OCI-LY7 (cell line): ENCODE measurements at regions not wholly inside any gene's neighbourhood (a gene's known extent, or its start where the extent isn't known, plus 50 kb on each side); places are given as distances from the start of the nearest gene placed in this dataset. TPM values are rescaled to one million over a fixed set of nuclear protein-coding genes. Genes with fewer than 3 reads are reported as not detected.

Source experiments
- BruUV-seq: library from RNA; stranded (reverse); fragments of 400-500 nt; replicated peaks from 2 replicates; lab custom pipeline; 2021; lab: Mats Ljungman, UMichigan
- CTCF ChIA-PET: fragments of 300-600 bp; sonication (Branson Sonifier 250); formaldehyde crosslinking; loops from one replicate; lab custom pipeline; 2022; ENCODE audit warnings: antibody characterized with exemption; ENCODE audit not compliant: unreplicated experiment; lab: Charles Lee
- POLR2A ChIA-PET: fragments of 300-600 bp; sonication (Branson Sonifier 250); formaldehyde crosslinking; loops from one replicate; lab custom pipeline; 2022; ENCODE audit warnings: antibody characterized with exemption; lab: Charles Lee
- DNase-seq: peaks from one replicate; pipeline ENCODE4 v3.0.0-alpha.2; 2015; ENCODE audit warnings: low spot score
- H2AFZ ChIP-seq: fragments of 200-600 bp; sonication (generic), shearing (Covaris generic); 2 replicates; pipeline ENCODE4 v1.6.1; 2014; ENCODE audit warnings: mild to moderate bottlenecking, antibody characterized with exemption, low read length, moderate library complexity
- H3K27ac ChIP-seq: fragments of 200-600 bp; sonication (generic); 2 replicates; pipeline ENCODE4 v1.5.1; 2014; ENCODE audit warnings: mixed run types, low read depth, mild to moderate bottlenecking, moderate library complexity, low read length, inconsistent platforms; ENCODE audit not compliant: poor library complexity, severe bottlenecking
- H3K36me3 ChIP-seq: fragments of 200-600 bp; sonication (generic); 2 replicates; pipeline ENCODE4 v1.6.1; 2014; ENCODE audit warnings: mild to moderate bottlenecking, antibody characterized with exemption, low read length, moderate library complexity, mixed read lengths; ENCODE audit not compliant: insufficient read depth
- H3K4me1 ChIP-seq: fragments of 200-600 bp; sonication (generic); 2 replicates; pipeline ENCODE4 v1.5.1; 2014; ENCODE audit warnings: mild to moderate bottlenecking, low read length; ENCODE audit not compliant: insufficient read depth, poor library complexity, severe bottlenecking
- H3K4me2 ChIP-seq: fragments of 200-600 bp; sonication (generic); 2 replicates; pipeline ENCODE4 v1.6.1; 2014; ENCODE audit warnings: mild to moderate bottlenecking, low read length
- H3K4me3 ChIP-seq: fragments of 200-600 bp; sonication (generic); 2 replicates; pipeline ENCODE4 v1.5.1; 2014; ENCODE audit warnings: mild to moderate bottlenecking, low read depth, low read length; ENCODE audit not compliant: poor library complexity, severe bottlenecking
- H3K79me2 ChIP-seq: fragments of 200-600 bp; sonication (generic); 2 replicates; pipeline ENCODE4 v1.6.1; 2016; ENCODE audit warnings: low read depth, mild to moderate bottlenecking, low read length, moderate library complexity, mixed read lengths; ENCODE audit not compliant: insufficient read depth
- H3K9me2 ChIP-seq: fragments of 200-600 bp; sonication (generic); 2 replicates; pipeline ENCODE4 v1.6.1; 2016; ENCODE audit warnings: mild to moderate bottlenecking, low read length, mixed read lengths; ENCODE audit not compliant: insufficient read depth
- H3K9me3 ChIP-seq: fragments of 200-600 bp; sonication (generic); 2 replicates; pipeline ENCODE4 v1.6.1; 2014; ENCODE audit warnings: mild to moderate bottlenecking, mixed run types, low read length, mixed read lengths
- H4K20me1 ChIP-seq: fragments of 200-600 bp; sonication (generic); 2 replicates; pipeline ENCODE4 v1.6.1; 2014; ENCODE audit warnings: mild to moderate bottlenecking, antibody characterized with exemption, low read length, moderate library complexity, mixed read lengths; ENCODE audit not compliant: insufficient read depth
- EZH2phosphoT487 ChIP-seq: fragments of 200-600 bp; sonication (generic); IDR thresholded peaks from 2 replicates; pipeline ENCODE4 v1.6.1; 2018; ENCODE audit warnings: low read depth, borderline replicate concordance, mild to moderate bottlenecking, mixed run types, antibody characterized with exemption, low read length, moderate library complexity, mixed read lengths
- intact Hi-C: fragments of 100-400 bp; cut with micrococcal nuclease; formaldehyde crosslinking; loops from one replicate; pipeline ENCODE4 v1.10.0; 2022; ENCODE audit not compliant: unreplicated experiment
- small RNA-seq: library from RNA; depleted of rRNA; stranded (forward); fragments of <200 nt; gene quantifications from one replicate; pipeline ENCODE3, GENCODE V24; 2014
- TF ChIP-seq, protein P1 (sequence below): fragments of 200-600 bp; sonication (generic); conservative IDR thresholded peaks from 2 replicates; pipeline ENCODE4 v1.5.1; 2014; ENCODE audit warnings: mild to moderate bottlenecking, antibody characterized with exemption, low read length, moderate library complexity, mixed read lengths

DNA sequence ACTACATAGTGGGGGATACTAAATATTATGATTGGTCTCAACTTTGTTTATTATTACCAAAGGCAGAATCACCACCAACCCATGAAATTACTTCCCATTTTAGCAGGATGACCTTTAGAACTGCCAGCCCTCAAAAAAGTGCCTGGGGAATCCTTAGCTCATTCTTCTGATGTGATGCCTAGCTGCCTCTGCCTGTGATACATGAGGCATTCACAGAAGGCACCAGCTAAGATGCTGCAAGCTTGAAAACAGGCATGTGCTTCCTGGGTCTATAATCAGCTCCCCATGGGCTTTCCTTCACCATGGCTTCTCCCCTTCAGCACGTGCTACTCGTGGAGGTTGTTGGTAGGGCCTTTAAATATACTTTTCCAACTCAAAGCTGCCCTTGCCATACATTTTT lies 50.4 kb upstream of the ARHGAP20 start:
- no TSS peak for BruUV-seq
- Histone ChIP-seq H3K4me2 (no peak overlapping the region), H3K9me3 (no peaks in the 10 kb centered on the region), H3K27ac (no peak overlapping the region), H3K9me2 (no peaks in the 10 kb centered on the region), H2AFZ (no peak overlapping the region), H3K4me1 (no peaks in the 10 kb centered on the region), H3K36me3 (no peaks in the 10 kb centered on the region), H3K79me2 (no peaks in the 10 kb centered on the region), H4K20me1 (no peaks in the 10 kb centered on the region), H3K4me3 (no peak overlapping the region)
- no peak for DNase-seq
- ChIA-PET POLR2A (interaction anchor here (0.6 kb wide), 2 partner anchors 351 to 434 kb away, joined by 3 to 4 read pairs; no protein-coding TSS in a partner anchor), CTCF (no interaction called here)
- no peak for TF ChIP-seq EZH2phosphoT487
- TF ChIP-seq, protein P1, sequence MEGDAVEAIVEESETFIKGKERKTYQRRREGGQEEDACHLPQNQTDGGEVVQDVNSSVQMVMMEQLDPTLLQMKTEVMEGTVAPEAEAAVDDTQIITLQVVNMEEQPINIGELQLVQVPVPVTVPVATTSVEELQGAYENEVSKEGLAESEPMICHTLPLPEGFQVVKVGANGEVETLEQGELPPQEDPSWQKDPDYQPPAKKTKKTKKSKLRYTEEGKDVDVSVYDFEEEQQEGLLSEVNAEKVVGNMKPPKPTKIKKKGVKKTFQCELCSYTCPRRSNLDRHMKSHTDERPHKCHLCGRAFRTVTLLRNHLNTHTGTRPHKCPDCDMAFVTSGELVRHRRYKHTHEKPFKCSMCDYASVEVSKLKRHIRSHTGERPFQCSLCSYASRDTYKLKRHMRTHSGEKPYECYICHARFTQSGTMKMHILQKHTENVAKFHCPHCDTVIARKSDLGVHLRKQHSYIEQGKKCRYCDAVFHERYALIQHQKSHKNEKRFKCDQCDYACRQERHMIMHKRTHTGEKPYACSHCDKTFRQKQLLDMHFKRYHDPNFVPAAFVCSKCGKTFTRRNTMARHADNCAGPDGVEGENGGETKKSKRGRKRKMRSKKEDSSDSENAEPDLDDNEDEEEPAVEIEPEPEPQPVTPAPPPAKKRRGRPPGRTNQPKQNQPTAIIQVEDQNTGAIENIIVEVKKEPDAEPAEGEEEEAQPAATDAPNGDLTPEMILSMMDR = no peak
- intact Hi-C loops = no loop called here

Small RNA genes lying in the stretch of these regions (small RNA-seq; reads per million reads assigned to genes)
- gene AP002963.1 = not detected
- gene RNA5SP350 = 0.73 reads per million, percentile 30 among the genes with 10 or more reads in this experiment
